NCI-H1417 (cell line): ENCODE measurements at regions not wholly inside any gene's neighbourhood (a gene's known extent, or its start where the extent isn't known, plus 50 kb on each side); places are given as distances from the start of the nearest gene placed in this dataset.

Experiments used
- DNase-seq, 3 experiments: peaks; one replicate each; lab custom pipeline; 2025; lab: John Stamatoyannopoulos, UW

DNA sequence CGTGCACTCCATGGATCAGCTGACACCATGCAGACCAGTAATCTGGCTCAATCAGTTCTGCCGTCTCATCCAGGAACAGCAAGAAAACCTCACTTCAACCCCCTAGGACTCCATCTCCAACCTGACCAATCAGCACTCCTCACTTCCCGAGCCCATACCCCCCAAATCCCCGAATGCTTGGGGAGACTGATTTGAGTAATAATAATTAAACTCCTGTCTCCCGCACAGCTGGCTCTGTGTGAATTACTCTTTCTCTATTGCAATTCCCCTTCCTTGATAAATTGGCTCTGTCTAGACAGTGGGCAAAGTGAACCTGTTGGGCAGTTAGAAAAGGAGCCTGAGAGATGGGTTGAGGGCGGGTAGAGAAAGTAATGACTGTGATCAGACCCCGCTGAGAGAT, 320.0 kb downstream of the HAPSTR1 start:
- DNase-seq: no peak

DNA sequence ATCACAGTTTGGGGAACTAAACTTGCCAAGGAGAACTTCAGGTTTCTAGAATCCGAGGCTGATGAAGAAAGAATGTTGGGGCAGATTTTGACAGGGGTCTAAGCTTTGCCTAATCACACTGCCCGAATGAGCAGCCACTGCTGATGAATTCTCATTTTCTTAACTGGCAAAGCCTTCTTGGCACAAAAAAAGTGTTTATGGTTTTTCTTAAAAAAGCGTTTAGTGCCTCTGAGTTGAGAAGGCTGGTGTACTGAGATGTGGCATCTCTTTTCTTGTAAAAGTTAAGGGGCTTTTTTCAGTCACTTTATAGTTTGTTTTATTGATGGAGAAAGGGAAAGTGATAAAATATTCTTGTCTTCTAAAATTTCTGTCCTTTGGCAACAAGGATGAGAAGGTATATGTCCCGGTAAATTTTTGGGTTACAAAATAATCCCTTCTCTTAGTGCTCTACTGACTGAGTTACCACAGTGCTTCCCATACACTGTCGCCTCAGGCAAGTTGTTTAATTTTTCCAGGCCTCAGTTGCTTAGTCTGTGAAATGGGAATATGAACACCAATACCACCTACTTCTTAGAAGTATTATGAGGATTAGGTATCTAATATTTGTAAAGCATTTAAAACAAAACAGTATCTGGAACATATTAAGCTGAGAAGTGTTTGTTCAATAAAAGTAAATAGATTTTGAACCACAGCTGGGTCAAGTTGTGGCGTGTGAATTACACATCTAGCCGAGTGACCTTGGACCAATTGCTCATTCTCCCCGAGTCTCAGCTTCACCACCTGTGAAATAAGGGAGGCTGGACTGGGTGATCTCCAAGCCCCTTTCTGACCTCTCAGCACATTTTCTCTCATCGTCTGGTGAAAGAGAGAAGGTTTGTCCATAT, 320.8 kb downstream of the HAPSTR1 start:
- no peak for DNase-seq

DNA sequence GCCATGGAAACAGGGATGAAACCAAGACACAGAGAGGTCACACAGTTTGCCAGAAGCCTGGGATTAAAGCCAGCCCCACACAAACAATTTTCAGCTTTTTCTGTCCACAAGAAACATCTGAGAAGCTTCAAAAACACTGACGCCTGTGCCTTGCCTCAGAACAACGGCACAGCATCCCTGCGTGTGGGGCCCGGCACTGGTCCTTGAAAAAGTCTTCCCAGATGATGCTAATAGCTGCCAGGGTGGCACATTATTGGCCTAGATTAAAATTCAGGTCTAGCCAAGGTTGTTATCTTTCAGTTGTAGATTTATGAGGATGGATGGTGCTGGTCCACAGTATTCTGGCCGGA, 321.4 kb downstream of the HAPSTR1 start:
- no peak for DNase-seq

DNA sequence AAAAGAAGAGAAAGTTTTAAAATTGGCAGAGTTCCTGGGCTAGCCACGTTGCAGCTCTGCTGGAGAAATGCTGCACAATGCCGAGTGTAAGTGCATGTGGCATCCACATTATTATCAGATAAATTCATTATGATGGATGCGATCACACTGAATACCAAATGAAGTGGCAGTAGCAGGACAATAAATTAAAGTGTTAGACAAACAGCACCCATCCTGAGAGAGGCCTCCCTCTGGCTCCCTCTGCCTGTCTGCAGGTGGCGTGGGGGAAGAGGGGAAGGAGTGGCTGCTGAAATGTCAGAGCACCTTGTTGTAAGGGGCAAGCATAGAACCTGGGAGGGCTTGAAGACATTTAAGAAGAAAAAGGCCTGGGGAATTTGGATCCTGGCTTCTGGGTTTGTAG, 324.1 kb downstream of the HAPSTR1 start:
- DNase-seq: no peak

DNA sequence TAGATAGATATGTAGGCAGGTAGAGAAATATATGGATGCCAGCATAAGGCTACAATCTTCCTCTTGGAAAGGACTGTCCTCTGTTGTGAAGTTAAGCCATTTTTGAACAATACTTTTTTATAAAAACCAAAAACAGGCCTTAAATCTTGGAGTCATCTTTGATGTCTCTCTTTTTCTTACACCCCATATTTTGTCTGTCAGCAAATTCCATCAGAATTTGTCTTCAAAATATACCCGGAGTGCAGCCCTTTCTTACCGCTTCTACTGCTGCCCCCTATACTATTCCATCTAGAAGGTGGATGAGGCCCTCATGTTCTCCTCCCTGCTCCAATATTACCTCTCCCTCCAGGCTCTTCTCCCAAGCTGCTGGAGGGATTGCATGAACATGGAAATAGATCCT, 326.5 kb downstream of the HAPSTR1 start:
- DNase-seq: no peak

DNA sequence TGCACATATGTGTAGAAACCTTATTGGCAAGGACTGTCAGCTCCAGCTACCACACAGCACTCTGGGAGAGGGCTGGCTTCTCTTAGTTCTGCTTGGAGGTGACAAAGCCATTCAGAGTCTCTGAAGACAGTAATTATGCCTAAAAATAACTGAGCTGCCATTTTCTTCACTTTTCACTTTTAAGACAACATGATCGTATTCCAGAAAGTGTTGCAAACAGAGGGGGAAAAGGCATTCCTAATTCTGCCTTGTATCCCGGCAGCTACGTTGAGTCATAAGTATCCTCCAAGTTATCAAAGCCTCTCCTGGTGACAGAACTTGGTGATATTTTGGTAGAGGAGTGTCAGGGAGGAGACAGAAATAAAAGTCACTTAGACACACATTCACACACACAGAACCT, 327.7 kb downstream of the HAPSTR1 start:
- DNase-seq: no peak

DNA sequence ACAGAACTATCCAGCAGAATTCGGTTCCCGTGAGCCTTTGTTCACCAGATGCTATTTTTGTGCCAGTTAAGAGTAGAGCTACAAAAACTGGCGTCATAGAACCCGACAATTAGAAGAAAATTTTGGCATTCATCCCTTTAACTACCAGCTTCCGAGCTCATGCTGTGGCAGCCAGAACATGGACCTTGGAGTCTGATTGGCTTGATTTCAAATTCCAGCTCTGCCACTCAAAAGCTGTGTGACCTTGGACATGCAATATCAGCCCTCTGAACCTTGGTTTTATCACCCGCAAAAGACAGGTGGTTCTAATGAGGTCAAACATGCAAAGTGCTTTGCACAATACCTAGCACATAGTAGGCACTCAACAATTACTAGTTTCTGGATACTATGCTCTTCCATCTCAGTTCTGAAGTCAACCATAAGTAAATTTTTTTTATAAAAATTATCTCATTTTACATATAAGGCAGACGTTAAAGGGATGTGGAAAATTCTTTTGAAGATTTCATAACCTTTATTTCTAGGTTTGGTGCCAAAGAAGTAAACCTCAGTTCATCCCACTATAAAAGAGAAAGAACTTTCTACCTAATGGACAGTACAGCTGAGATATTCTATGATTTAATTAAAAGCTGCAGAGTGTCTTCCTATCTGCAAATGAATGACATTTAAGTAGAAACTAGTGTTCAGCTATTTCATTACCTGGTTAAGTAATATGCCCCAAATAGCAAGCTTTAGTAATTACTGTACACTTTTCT, 331.5 kb downstream of the HAPSTR1 start:
- DNase-seq: no peak

DNA sequence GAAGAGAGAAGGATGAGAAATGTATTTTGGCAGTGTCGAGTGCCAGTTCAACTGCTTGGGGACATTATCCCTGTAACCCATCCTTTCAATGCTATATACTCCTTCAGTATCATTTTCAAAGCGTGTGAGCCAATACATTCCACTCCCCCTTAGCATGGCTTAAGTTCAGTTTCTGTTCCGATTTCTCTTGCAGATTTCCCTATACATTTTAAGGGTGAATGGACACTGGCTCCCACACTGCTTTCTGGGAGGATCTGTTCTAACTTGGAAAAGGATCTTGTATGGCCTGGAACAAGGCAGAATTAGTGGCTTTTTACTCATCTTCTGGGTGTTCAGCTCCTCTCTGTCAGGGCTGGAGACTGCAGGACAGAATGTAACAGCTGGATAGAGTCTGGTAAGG, 333.8 kb downstream of the HAPSTR1 start:
- DNase-seq: no peak

DNA sequence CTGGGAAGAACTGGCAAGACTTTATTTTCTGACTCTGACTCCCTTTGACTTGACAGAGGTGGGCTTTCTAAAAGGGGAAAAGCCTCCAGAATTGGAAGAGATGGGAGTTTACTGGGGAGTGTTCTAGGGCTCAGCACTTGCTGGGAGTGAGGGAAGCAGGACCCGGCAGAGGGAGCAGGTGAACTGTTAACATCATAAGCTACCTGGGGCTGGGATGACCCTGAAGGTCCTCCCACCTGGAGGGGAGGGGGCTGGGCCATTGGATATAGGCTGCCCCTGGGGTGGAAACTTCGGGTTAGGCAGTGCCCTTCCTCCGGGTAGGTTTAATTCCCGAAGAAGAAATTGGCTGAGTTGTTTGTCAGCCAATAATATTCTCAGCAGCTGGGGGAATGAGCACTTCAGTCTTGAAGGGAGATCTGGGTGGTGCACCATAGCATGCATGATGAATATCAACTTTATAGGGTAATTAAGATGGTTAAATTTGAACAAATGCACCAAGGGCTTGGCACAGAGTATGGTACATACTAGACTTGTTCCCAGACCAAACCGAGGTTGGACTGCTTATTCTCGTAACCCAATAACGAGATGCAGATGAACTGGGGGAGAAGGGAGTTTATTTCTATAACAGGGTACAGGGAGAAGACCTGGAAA, 337.0 kb downstream of the HAPSTR1 start:
- DNase-seq: no peak

DNA sequence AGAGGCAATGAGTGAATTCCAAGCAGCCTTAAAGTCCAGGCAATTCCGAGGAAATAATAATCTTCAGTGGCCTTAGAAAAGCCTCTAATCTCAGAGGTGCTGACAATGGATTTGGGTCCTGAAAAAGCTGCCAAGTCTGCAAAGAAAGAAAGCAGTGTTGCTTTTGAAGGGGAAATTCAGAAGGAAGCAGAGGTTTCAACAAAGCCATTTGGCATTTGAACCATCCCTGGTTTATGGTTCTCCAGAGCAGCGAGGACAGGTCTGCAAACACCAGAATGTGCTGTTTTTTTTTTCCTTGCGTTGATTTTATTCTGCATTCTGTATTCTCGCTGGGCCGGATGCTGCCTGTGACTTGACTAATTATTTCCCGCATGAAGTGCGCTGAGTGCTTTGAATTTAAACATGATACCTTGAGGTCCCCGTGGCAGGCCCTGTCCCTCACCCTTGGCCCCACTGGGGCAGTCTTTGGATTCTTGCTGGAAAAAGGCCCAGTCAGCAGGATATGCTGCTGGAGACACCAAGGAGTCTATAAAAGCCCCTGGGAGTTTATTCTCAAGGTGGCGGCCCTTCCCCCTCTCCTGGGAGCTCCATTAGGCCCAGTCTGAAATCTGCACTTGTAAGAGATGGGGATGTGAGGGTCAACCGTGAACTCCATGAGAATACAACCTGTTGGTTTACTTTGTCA, 338.3 kb downstream of the HAPSTR1 start:
- DNase-seq: no peak

DNA sequence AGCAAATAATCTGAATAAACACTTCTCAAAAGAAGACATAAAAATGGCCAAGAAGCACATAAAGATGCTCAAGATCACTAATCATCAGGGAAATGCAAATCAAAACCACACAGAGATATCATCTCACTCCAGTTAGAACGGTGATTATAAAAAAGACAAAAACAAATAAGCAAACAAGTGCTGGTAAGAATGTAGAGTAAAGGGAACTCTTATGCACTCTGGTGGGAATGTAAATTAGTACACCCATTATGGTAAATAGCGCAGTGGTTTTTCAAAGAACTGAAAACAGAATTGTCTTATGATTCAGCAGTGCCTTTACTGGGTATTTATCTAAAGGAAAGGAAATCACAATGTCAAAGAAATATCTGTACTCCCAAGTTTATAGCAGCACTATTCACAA, 343.2 kb downstream of the HAPSTR1 start:
- DNase-seq: no peak

DNA sequence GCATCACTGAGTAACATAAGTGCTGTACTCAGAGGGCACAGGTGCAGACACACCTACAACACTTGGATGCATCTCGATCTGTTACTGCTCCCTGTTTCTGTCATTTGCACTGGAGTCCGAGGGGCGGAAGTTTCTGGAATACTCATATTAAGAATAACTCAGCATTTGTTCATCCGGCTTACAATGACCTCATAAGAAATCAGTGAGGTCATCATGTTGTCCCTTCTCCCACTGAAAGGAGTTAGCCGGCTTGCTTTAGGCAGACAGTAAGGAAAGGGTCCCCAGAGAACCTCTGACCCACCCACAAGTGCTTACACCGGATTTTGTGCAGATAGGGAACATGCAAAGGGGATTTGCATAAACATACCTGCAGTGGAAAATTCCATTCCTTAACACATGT, 344.7 kb downstream of the HAPSTR1 start:
- DNase-seq: no peak

DNA sequence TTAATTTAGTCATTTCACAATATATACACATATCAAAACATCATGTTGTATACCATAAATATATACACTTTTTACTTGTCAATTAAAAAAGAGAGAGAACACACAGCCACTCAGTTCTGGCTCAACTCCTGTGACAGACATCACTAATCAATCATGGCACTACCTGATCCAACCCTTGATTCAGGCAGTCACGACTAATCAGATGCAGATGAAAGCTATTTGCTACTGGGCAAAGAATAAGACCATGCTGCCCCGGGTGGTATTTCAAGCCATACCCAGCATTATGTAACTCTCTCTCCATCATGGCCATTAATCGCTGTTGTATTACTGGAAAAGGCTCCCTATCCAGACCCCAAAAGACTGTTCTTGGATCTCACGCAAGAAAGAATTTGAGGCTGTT, 345.7 kb downstream of the HAPSTR1 start:
- no peak for DNase-seq

DNA sequence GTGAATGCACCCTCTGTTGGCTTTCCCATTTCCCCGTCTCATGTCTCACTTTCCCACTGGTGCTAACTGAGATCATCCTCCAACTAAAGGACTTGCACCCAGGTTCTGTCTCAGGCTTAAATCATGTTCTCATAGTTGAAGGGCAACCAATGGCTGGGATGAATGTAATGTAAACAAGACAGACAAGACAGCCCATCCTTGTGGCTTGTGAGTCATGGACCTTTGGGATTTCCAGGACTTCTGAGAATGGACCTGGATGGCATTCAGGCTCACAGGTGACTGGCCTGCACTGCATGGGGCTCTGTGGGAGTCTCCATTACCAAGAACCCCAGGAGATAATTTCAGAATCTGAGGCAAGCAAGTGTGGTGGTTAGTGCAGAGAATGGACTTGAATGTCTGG, 347.5 kb downstream of the HAPSTR1 start:
- no peak for DNase-seq

DNA sequence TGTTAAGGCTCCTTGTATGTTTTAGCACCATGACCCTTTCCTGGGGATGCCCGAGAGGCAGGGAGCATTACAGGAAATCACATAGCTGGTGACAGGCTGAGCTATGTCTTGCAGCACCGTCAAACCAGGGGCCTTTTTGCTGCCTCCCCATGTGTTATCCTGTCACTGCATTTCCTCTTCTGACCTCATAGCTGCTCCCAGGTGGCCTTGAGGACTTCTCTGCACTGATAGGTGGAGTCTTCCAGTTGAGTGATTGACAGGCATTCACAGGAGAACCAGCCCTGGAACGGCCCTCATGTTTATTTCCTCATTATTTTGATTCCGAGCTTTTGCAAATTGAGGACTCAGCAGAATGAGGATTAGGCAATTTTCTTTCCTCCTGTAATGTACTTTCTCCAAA, 349.6 kb downstream of the HAPSTR1 start:
- no peak for DNase-seq

DNA sequence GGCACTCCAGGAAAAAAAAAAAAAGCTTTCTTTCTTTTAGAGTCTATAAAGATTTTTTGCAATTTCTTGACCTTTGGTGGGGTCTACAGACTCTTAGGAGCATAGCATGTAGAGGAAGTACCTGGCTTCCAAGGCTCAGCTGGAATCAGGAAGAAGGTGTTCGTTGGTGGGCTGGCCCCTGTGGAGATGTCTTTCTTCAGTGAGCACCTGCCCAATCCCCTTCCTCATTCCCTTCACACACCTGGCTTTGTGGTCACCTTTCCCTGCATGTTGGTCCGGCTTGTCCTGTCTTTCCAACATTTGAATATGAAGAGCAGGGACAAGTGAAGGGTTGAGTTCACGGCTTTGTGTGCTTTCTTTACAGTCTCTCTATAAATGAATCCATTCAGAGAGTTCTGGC, 352.4 kb downstream of the HAPSTR1 start:
- DNase-seq: no peak

DNA sequence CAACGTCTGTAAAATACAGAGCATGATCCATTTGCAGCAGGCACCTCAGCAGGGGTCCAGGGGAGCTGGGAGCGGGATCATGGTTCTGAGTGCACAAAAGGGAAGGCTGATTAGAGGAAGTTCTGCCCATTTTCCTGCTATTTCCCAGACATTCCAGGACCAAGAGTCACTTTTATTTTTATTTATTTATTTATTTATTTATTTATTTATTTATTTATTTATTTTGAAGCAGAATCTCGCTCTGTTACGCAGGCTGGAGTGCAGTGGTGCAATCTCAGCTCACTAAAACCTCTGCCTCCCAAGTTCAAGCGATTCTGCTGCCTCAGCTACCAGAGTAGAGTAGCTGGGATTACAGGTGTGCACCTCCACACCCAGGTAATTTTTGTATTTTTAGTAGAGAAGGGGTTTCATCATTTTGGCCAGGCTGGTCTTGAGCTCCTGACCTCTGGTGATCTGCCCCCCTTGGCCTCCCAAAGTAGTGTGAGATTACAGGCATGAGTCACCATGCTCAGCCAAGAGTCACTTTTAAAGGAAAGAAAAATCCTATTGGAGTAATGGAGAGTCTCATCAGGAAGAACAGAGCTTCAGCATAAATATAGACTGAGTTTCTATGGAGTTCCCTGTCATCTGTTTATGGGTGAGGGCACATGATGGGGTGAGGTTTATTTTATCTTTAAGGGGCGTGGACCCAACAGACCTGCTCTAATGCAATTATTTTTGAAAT, 355.2 kb downstream of the HAPSTR1 start:
- no peak for DNase-seq

DNA sequence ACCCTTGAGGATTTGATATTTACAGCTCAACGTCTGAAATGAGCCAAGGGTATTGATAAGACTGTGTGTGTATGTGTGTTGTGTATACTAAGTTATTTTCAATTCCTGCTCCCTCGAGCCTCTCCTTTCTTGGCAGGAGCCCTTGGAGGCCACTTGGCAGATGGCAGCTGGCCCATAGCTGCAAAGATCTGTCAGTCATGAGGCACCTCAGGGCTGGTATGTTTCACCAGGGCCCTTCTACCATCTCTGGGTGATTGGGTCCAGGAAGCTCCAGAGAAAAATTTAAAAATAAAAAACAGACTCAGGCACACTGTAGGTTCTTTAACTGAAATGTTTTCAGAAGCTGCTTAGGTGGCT, 355.7 kb downstream of the HAPSTR1 start:
- DNase-seq: no peak

DNA sequence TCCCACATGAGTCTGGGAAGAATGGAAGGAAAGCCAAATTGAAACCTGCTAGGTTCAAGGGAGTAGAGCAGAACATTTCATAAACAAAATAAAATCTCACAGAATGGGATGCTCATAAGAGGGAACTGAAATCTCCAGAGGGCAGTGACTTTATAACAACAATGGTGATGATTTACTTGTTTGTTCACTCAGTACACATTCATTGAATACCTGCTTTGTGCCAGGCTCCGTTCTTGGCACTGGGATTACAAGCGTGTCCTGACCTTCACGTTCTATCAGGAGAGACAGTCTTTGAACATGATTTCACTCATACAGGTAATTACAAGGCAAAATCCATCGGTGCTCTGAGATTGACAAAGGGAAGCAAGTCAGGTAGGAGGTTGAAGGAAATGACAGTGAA, 356.3 kb downstream of the HAPSTR1 start:
- DNase-seq: no peak

DNA sequence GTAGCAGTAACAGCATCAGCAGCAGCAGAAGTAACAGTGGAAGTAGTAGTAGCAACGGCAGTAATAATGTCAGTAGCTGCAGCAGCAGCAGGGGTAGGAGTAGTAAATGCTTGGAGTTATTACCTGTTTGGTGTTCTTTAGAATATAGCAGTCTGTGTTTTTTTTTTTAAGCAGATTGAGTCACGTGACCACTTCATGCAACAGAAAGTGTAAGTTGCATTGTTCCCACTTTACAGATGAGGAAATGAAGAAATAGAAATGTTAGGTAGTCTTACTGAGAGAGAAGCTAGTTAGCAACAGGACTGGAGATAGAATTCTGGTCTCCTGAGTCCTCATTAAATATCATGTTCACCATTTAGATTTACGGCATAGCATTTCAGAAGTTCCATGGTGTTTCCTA, 358.2 kb downstream of the HAPSTR1 start:
- DNase-seq: no peak

DNA sequence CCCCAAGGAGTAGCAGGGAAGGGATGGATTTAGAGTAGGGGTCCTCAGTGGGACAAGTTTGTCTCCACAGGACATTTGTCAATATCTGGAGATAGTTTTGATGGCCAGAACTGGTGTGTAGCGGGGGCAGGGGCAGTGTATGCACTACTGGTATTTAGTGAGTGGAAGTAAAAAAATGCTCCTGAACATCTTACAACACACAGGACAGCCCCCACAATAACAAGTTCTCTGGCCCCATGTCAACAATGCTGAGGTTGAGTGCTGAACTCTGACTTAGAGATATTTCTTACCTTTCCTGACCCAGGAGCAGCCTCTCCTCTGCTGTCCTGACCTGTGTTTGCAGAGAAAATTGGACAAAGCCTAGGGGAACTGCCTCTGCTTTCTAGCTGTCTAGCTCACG, 365.8 kb downstream of the HAPSTR1 start:
- DNase-seq: no peak

DNA sequence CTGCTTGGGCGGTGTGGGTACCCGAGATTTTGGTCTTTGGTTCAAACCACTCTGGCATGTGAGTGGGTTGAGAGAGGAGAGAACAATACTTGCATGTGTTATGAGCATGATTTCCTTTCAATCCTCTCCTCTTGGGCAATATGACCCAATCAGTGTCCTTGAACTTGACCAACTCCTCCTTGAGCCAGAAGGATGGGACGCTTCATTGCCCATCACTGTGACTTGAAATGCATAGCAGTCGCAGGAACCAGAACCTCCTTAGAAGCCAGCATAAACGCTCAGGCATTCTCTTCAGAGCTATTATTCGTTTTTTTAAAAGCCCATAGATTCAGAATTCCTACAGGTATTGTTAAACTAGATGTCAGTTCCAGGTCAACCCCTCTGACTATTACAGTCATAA, 367.4 kb downstream of the HAPSTR1 start:
- DNase-seq: peak in 1 of 3 experiments; percentile 3
